GM19238 (cell line): ENCODE measurements at regions not wholly inside any gene's neighbourhood (a gene's known extent, or its start where the extent isn't known, plus 50 kb on each side); places are given as distances from the start of the nearest gene placed in this dataset.
"Not testable (repeated sequence)": the region's sequence is repeated elsewhere in the genome, so short reads cannot be mapped to it uniquely, and the experiment has no call there.

Source experiments
- DNase-seq: peaks from one replicate; pipeline ENCODE4 v3.0.0; 2011; ENCODE audit warnings: low spot score; ENCODE audit not compliant: insufficient read length

GRCh38 chr6:112976579-112976978 lies 629.4 kb downstream of the RFPL4B start:
- DNase-seq: not testable (repeated sequence)

GRCh38 chr6:112979830-112980229 lies 632.7 kb downstream of the RFPL4B start:
- no peak for DNase-seq

GRCh38 chr6:112980676-112981075 lies 633.5 kb downstream of the RFPL4B start:
- no peak for DNase-seq

- no peak for DNase-seq
Measured at GRCh38 chr6:112983713-112984261, 636.7 kb downstream of the RFPL4B start.

GRCh38 chr6:112984899-112985298 lies 637.8 kb downstream of the RFPL4B start:
- DNase-seq: no peak

GRCh38 chr6:112986321-112986720 lies 639.2 kb downstream of the RFPL4B start:
- no peak for DNase-seq

- DNase-seq: no peak
Measured at GRCh38 chr6:112988748-112989147, 641.6 kb downstream of the RFPL4B start.

- DNase-seq: no peak
Measured at GRCh38 chr6:112990971-112991370, 643.8 kb downstream of the RFPL4B start.

GRCh38 chr6:112991912-112992311 lies 644.8 kb downstream of the RFPL4B start:
- DNase-seq: no peak

GRCh38 chr6:112997421-112998085 lies 650.4 kb downstream of the RFPL4B start:
- no peak for DNase-seq

- DNase-seq: no peak
Measured at GRCh38 chr6:113004054-113004453, 656.9 kb downstream of the RFPL4B start.

GRCh38 chr6:113004470-113005270 lies 657.5 kb downstream of the RFPL4B start:
- DNase-seq: no peak

- no peak for DNase-seq
Measured at GRCh38 chr6:113006494-113006893, 659.4 kb downstream of the RFPL4B start.

GRCh38 chr6:113009682-113010081 lies 662.6 kb downstream of the RFPL4B start:
- DNase-seq: no peak

- no peak for DNase-seq
Measured at GRCh38 chr6:113010196-113010989, 663.3 kb downstream of the RFPL4B start.

GRCh38 chr6:113011389-113011788 lies 664.3 kb downstream of the RFPL4B start:
- DNase-seq: no peak

GRCh38 chr6:113011801-113012200 lies 664.7 kb downstream of the RFPL4B start:
- no peak for DNase-seq

GRCh38 chr6:113015249-113015648 lies 668.1 kb downstream of the RFPL4B start:
- no peak for DNase-seq

- DNase-seq: no peak
Measured at GRCh38 chr6:113017353-113017752, 670.2 kb downstream of the RFPL4B start.

- DNase-seq: no peak
Measured at GRCh38 chr6:113018351-113019151, 671.4 kb downstream of the RFPL4B start.

- no peak for DNase-seq
Measured at GRCh38 chr6:113019176-113019575, 672.0 kb downstream of the RFPL4B start.
